ENCODE measurements at regions not wholly inside any gene's neighbourhood (a gene's known extent, or its start where the extent isn't known, plus 50 kb on each side); places are given as distances from the start of the nearest gene placed in this dataset.

- DNase-seq = peak in 1 of 2 donors; percentile 51
- Histone ChIP-seq H3K36me3 (no peaks in the 10 kb centered on the region), H3K9me3 (no peaks in the 10 kb centered on the region), H3K27ac (no peak overlapping the region), H3K4me3 (no peak overlapping the region), H3K4me1 (no peaks in the 10 kb centered on the region), H3K27me3 (peaks cover 0 to 11% of the 10 kb centered on the region in 2 donors)
- intact Hi-C loops (cut with DNase I; ENCODE audit: low total_unique reads) = no loop called here
- TF ChIP-seq, protein P1, sequence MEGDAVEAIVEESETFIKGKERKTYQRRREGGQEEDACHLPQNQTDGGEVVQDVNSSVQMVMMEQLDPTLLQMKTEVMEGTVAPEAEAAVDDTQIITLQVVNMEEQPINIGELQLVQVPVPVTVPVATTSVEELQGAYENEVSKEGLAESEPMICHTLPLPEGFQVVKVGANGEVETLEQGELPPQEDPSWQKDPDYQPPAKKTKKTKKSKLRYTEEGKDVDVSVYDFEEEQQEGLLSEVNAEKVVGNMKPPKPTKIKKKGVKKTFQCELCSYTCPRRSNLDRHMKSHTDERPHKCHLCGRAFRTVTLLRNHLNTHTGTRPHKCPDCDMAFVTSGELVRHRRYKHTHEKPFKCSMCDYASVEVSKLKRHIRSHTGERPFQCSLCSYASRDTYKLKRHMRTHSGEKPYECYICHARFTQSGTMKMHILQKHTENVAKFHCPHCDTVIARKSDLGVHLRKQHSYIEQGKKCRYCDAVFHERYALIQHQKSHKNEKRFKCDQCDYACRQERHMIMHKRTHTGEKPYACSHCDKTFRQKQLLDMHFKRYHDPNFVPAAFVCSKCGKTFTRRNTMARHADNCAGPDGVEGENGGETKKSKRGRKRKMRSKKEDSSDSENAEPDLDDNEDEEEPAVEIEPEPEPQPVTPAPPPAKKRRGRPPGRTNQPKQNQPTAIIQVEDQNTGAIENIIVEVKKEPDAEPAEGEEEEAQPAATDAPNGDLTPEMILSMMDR (IDR thresholded peaks at IDR 0.05) = no peak
Observed at GRCh38 chr5:2187687-2188086, 305.0 kb upstream of the IRX4 start.

- Histone ChIP-seq H3K9me3 (no peaks in the 10 kb centered on the region), H3K4me1 (no peaks in the 10 kb centered on the region), H3K27me3 (peaks cover 0 to 11% of the 10 kb centered on the region in 2 donors), H3K36me3 (no peaks in the 10 kb centered on the region), H3K4me3 (no peak overlapping the region), H3K27ac (no peak overlapping the region)
- intact Hi-C loops (cut with DNase I; ENCODE audit: low total_unique reads) = no loop called here
- peak in 1 of 2 donors; percentile 50 for DNase-seq
- TF ChIP-seq, protein P1 (IDR thresholded peaks at IDR 0.05) = no peak
Observed at GRCh38 chr5:2187156-2187555, 304.4 kb upstream of the IRX4 start.

- H3K36me3 ChIP-seq = no peaks in the 10 kb centered on the region
- no peaks in the 10 kb centered on the region for H3K4me1 ChIP-seq
- no peak overlapping the region for H3K27ac ChIP-seq
- H3K9me3 ChIP-seq = no peaks in the 10 kb centered on the region
- no peak overlapping the region for H3K4me3 ChIP-seq
- H3K27me3 ChIP-seq = peaks cover 0 to 11% of the 10 kb centered on the region in 2 donors
- intact Hi-C loops (cut with DNase I; ENCODE audit: low total_unique reads) = no loop called here
- TF ChIP-seq, protein P1 (IDR thresholded peaks at IDR 0.05) = no peak
- DNase-seq = peak in 1 of 2 donors; percentile 38
Observed at GRCh38 chr5:2186472-2187015, 303.8 kb upstream of the IRX4 start.

DNA sequence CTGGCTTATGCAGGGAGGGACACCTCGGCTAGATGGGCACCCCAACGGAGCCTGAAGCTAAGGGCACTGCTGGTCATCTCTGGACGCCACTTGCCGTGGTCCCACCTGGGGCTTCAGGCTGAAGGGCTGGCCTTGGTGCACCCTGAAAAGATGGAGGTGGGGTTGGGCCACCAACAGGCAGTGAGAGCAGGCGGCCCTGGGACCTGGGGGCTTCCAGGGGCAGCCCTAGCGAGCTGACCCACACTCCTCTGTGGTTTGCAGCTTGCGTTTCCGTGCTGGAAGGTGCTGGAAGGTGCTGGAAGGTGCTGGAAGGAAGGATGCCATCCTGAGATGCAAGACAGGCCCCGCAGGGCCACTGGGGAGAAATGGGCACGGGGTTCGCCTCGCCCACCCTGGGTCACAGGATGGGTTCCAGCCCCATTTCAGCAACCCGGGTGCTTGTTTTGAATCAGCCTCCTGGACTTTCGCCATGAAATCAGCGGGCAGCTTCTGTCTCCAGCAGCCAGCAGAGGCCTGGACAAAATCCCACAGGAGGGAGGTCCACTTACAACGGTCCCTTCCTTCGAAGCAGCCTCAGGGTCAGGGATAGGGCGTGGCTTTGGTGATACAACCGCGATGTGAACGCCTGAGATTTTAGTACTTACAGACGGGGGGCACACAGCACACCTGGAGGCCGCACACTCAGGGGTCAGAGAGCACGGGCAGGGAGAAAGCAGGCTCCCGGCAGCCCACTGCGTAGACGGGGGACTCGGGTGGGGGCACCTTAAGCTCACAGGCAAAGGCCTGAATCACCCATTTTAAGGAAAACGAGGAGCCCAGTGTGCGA, 303.1 kb upstream of the IRX4 start:
- Histone ChIP-seq H3K9me3 (no peaks in the 10 kb centered on the region), H3K36me3 (no peaks in the 10 kb centered on the region), H3K27ac (no peak overlapping the region), H3K4me1 (no peaks in the 10 kb centered on the region), H3K4me3 (no peak overlapping the region), H3K27me3 (peaks cover 0 to 14% of the 10 kb centered on the region in 2 donors)
- TF ChIP-seq, protein P1 (IDR thresholded peaks at IDR 0.05) = no peak
- intact Hi-C loops (cut with DNase I; ENCODE audit: low total_unique reads) = no loop called here
- peak in 1 of 2 donors; percentile 61 for DNase-seq

DNA sequence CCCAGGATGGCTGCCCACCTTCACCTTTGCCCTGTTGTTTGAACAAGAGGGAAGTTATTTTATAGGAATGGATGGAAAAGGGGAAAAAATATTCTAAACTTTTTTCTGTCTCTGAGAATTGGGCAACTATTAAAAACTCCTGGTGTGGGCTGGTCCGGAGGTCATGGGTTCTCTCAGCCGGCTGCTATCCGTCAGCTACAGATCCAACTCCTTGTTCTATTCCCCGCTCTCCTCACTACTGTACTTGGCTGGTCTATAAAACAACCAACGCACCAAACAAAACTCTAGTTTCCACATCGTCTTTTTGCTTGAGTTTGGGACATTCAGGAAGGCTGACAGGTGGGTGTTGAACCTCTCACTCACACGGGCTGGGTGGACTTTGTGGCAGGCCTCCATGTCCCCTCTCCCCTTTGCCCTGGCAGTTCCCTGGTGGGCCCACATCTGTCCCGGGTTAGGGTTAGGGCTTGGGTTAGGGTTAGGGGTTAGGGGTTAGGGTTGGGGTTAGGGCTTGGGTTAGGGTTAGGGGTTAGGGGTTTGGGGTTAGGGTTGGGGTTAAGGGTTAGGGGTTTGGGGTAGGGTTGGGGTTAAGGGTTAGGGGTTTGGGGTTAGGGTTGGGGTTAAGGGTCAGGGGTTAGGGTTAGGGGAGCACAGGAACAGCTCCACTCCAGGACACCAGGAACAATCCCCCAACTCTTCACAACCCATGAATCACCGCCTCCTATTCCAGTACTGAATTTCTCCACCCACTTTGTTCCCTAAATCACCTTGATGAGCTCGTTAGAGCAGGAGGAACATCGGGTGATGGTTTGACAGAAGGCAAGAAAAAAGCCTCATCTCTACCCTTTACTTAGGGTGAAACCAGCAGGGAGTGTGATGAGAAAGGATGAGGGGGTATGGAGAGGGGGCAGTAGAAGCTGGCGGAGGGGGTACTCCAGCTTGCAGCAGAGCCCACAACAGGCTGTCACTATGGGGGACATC, 302.1 kb upstream of the IRX4 start:
- intact Hi-C loops (cut with DNase I; ENCODE audit: low total_unique reads) = no loop called here
- Histone ChIP-seq H3K27ac (no peak overlapping the region), H3K4me3 (no peak overlapping the region), H3K36me3 (no peaks in the 10 kb centered on the region), H3K27me3 (peaks cover 0 to 14% of the 10 kb centered on the region in 2 donors), H3K9me3 (no peaks in the 10 kb centered on the region), H3K4me1 (no peaks in the 10 kb centered on the region)
- DNase-seq = no peak
- TF ChIP-seq, protein P1 (IDR thresholded peaks at IDR 0.05) = no peak

All from tibial artery (tissue), 4 donors.